Tibial artery (tissue), 4 donors: ENCODE measurements at regions not wholly inside any gene's neighbourhood (a gene's known extent, or its start where the extent isn't known, plus 50 kb on each side); places are given as distances from the start of the nearest gene placed in this dataset.

Experiments
- DNase-seq, 2 donors: peaks; one replicate each; pipeline ENCODE4 v3.0.0-alpha.2; 2019
- H3K27ac ChIP-seq, 2 donors: fragments of 200-600 bp; sonication (generic) in 1 of 2; 1 replicate in 1 of 2; 2 replicates in 1 of 2; pipeline ENCODE4 v1.5.1; 2018 to 2019; ENCODE audit warnings: mild to moderate bottlenecking in 1 of 2
- H3K27me3 ChIP-seq, 2 donors: fragments of 200-600 bp; sonication (generic) in 1 of 2; one replicate each; pipeline versions ENCODE4 v1.5.1 to v1.6.0; 2016 to 2019
- H3K36me3 ChIP-seq, 3 donors: fragments of 200-600 bp; sonication (generic) in 2 of 3; one replicate each; pipeline ENCODE4 v1.5.1; 2016 to 2019; ENCODE audit warnings: mild to moderate bottlenecking in 2 of 3
- H3K4me1 ChIP-seq, 4 donors: fragments of 200-600 bp; sonication (generic) in 2 of 4; 1 replicate in 3 of 4; 2 replicates in 1 of 4; pipeline ENCODE4 v1.5.1; 2016 to 2019
- H3K4me3 ChIP-seq, 2 donors: fragments of 200-600 bp; sonication (generic) in 1 of 2; 1 replicate in 1 of 2; 2 replicates in 1 of 2; pipeline ENCODE4 v1.5.1; 2018 to 2019; ENCODE audit warnings: mild to moderate bottlenecking in 2 of 2
- H3K9me3 ChIP-seq, 3 donors: fragments of 200-600 bp; sonication (generic) in 1 of 3; one replicate each; pipeline ENCODE4 v1.5.1; 2016 to 2019
- CTCF ChIP-seq, 2 experiments: fragments of 200-600 bp in 1 of 2; fragments of 450-650 bp in 1 of 2; IDR thresholded peaks; one replicate each; pipeline ENCODE4 v1.5.1; 2017 to 2019; ENCODE audit warnings: antibody characterized with exemption in 2 of 2, mild to moderate bottlenecking in 1 of 2, moderate library complexity in 1 of 2
- intact Hi-C: fragments of 100-400 bp; cut with DNase I; formaldehyde crosslinking; loops from one replicate; pipeline ENCODE4 v1.15.0; 2023; ENCODE audit warnings: low total_unique reads

- Histone ChIP-seq H3K4me1 (no peaks in the 10 kb centered on the region), H3K4me3 (no peak overlapping the region), H3K27ac (no peak overlapping the region), H3K9me3 (no peaks in the 10 kb centered on the region), H3K27me3 (no peaks in the 10 kb centered on the region), H3K36me3 (no peaks in the 10 kb centered on the region)
- TF ChIP-seq CTCF (IDR thresholded peaks at IDR 0.05) = no peak
- intact Hi-C loops = no loop called here
- DNase-seq = no peak
Observed at GRCh38 chr14:26855077-26855753, 257.4 kb upstream of the NOVA1 start.

- intact Hi-C loops = no loop called here
- H3K4me3 ChIP-seq = no peak overlapping the region
- no peak for TF ChIP-seq CTCF (IDR thresholded peaks at IDR 0.05)
- H3K27ac ChIP-seq = no peak overlapping the region
- H3K4me1 ChIP-seq = no peaks in the 10 kb centered on the region
- H3K9me3 ChIP-seq = no peaks in the 10 kb centered on the region
- H3K27me3 ChIP-seq = no peaks in the 10 kb centered on the region
- H3K36me3 ChIP-seq = no peaks in the 10 kb centered on the region
- no peak for DNase-seq
Observed at GRCh38 chr14:26856876-26857518, 259.2 kb upstream of the NOVA1 start.

- DNase-seq = no peak
- Histone ChIP-seq H3K4me3 (no peak overlapping the region), H3K4me1 (no peaks in the 10 kb centered on the region), H3K27me3 (no peaks in the 10 kb centered on the region), H3K27ac (no peak overlapping the region), H3K36me3 (no peaks in the 10 kb centered on the region), H3K9me3 (no peaks in the 10 kb centered on the region)
- intact Hi-C loops = no loop called here
- TF ChIP-seq CTCF (IDR thresholded peaks at IDR 0.05) = no peak
Observed at GRCh38 chr14:26859483-26859882, 261.6 kb upstream of the NOVA1 start.

- no peaks in the 10 kb centered on the region for H3K27me3 ChIP-seq
- no peak overlapping the region for H3K27ac ChIP-seq
- intact Hi-C loops = no loop called here
- no peak overlapping the region for H3K4me3 ChIP-seq
- TF ChIP-seq CTCF (IDR thresholded peaks at IDR 0.05) = no peak
- H3K9me3 ChIP-seq = no peaks in the 10 kb centered on the region
- H3K36me3 ChIP-seq = no peaks in the 10 kb centered on the region
- H3K4me1 ChIP-seq = no peaks in the 10 kb centered on the region
- no peak for DNase-seq
Observed at GRCh38 chr14:26860111-26860510, 262.3 kb upstream of the NOVA1 start.

GRCh38 chr14:26863736-26864135 is 265.9 kb upstream of the NOVA1 start:
- intact Hi-C loops = no loop called here
- H3K36me3 ChIP-seq = no peaks in the 10 kb centered on the region
- no peaks in the 10 kb centered on the region for H3K9me3 ChIP-seq
- H3K4me1 ChIP-seq = no peaks in the 10 kb centered on the region
- no peak overlapping the region for H3K27ac ChIP-seq
- no peak for DNase-seq
- H3K4me3 ChIP-seq = no peak overlapping the region
- H3K27me3 ChIP-seq = no peaks in the 10 kb centered on the region
- TF ChIP-seq CTCF (IDR thresholded peaks at IDR 0.05) = no peak
